ENCODE measurements at regions not wholly inside any gene's neighbourhood (a gene's known extent, or its start where the extent isn't known, plus 50 kb on each side); places are given as distances from the start of the nearest gene placed in this dataset.
A peak's percentile ranks its signal among the peaks of the same experiment; 100 is the strongest.

DNA sequence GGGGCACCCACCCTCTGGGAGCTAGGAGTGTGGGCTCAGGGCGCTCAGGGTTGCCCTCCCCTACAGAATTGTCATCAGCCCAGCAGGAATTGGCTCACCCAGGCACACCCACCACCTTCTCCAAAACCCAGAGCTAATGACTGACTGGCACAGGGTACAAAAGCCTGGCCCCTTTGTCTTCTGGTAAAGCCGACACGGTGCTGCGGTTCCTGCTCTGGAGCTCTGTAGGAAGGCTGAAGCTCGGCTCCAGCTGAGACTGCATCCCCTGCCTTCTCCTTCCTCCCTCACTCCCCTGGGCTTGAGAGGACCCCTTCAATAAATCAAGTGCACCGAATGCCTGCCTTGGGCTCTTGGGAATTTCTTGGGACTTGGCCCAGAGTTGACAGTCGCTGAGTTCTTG, 117.9 kb upstream of the EEPD1 start:
- H3K4me3 ChIP-seq (ENCODE audit: low read depth, low read length), result no peak overlapping the region
- TF ChIP-seq, protein P1, sequence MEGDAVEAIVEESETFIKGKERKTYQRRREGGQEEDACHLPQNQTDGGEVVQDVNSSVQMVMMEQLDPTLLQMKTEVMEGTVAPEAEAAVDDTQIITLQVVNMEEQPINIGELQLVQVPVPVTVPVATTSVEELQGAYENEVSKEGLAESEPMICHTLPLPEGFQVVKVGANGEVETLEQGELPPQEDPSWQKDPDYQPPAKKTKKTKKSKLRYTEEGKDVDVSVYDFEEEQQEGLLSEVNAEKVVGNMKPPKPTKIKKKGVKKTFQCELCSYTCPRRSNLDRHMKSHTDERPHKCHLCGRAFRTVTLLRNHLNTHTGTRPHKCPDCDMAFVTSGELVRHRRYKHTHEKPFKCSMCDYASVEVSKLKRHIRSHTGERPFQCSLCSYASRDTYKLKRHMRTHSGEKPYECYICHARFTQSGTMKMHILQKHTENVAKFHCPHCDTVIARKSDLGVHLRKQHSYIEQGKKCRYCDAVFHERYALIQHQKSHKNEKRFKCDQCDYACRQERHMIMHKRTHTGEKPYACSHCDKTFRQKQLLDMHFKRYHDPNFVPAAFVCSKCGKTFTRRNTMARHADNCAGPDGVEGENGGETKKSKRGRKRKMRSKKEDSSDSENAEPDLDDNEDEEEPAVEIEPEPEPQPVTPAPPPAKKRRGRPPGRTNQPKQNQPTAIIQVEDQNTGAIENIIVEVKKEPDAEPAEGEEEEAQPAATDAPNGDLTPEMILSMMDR (IDR thresholded peaks at IDR 0.05; ENCODE audit: insufficient read depth, low read length), result no peak
- DNase-seq (ENCODE audit: low read depth), result no peak

DNA sequence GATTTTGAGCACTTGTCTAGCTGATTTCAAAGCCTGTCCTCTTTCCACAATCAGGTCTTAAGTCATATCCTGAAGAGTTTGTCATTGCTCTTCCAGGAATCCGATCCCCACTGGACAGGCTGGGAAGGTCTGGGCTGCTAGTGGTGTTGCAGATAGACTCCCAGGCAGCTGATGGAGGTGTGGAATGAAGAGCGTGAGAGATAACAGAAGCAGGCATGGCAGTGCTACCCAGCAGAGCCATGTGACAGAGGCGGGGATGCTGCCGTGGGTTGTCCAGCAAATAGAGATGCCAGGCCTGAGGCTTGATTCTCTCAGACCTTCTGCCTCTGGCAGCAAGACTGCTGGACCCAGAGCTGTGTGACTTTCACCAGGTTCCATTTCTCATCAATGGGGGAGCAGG, 116.5 kb upstream of the EEPD1 start:
- no peak overlapping the region for H3K4me3 ChIP-seq (ENCODE audit: low read depth, low read length)
- TF ChIP-seq, protein P1 (IDR thresholded peaks at IDR 0.05; ENCODE audit: insufficient read depth, low read length), result no peak
- peak; percentile 34 for DNase-seq (ENCODE audit: low read depth)

DNA sequence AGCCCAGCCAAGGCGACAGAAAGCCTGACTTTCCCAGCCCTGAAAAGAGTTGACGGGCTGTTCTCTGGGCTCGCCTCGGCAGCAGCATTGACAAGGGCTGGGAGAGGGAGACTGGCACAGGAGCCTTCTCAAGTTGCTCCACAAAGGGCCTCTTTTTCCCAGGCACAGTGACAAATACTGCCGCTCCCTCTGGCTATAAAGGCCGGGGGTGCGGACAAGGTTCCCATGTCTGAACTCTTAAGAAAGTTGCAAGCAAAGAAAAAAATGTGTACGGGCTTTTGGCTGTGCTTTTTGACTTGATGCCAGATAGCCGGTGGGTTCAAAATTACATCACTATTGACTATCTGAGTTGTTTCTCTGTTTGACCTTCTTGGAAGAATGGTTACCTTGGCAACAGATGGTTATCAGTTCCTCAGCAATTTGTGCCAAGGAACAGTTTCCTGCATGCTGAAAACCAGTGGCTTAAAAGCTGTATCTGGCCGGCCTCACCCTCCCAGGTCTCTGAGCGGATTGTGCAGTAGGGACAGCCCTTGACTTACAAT, 115.9 kb upstream of the EEPD1 start:
- H3K4me3 ChIP-seq (ENCODE audit: low read depth, low read length), result no peak overlapping the region
- peak; percentile 98 for DNase-seq (ENCODE audit: low read depth)
- TF ChIP-seq, protein P1 (IDR thresholded peaks at IDR 0.05; ENCODE audit: insufficient read depth, low read length), result no peak

DNA sequence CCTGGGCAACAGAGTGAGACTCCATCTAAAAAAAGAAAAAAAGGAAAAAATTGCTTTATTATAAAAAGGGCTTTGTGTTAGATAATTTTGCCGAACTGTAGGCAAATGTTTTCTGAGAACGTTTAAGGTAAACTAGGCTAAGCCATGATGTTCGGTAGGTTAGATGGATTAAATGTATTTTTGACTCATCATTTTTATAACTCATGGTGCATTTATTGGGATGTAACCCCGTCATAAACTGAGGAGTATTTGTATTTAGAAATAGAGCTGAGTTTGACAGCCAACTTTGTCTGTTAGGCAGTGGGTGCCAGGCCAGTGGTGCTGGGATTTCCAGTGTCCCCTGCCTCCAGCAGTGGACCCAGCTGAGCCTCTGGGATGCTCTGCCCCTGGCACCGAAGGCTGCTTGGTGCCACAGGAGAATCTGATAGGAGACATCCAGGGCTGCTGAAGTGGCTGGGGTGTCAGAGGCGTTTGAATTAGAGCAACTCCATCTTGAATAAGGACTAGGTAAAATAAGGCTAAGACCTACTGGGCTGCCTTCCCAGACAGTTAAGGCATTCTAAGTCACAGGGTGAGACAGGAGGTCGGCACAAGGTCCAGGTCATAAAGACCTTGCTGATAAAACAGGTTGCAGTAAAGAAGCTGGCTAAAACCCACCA, 114.9 kb upstream of the EEPD1 start:
- no peak overlapping the region for H3K4me3 ChIP-seq (ENCODE audit: low read depth, low read length)
- TF ChIP-seq, protein P1 (IDR thresholded peaks at IDR 0.05; ENCODE audit: insufficient read depth, low read length), result no peak
- no peak for DNase-seq (ENCODE audit: low read depth)

DNA sequence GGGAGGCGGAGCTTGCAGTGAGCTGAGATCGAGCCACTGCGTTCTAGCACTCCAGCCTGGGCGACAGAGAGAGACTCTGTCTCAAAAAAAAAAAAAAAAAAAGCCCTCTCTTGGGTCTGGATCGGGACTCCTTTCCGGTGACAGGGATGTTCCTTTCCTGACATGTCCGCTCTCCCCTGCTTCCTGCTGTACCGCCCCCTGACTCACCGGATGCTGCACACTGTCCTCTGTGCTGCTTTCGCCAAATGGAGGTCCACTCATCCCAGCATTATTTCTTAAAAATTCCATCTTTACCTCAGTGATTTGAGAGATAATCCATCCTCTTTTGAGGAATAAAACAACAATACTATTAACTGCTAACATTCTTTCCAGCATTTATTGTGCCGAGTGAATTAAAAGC, 113.8 kb upstream of the EEPD1 start:
- DNase-seq (ENCODE audit: low read depth), result no peak
- no peak overlapping the region for H3K4me3 ChIP-seq (ENCODE audit: low read depth, low read length)
- TF ChIP-seq, protein P1 (IDR thresholded peaks at IDR 0.05; ENCODE audit: insufficient read depth, low read length), result no peak

DNA sequence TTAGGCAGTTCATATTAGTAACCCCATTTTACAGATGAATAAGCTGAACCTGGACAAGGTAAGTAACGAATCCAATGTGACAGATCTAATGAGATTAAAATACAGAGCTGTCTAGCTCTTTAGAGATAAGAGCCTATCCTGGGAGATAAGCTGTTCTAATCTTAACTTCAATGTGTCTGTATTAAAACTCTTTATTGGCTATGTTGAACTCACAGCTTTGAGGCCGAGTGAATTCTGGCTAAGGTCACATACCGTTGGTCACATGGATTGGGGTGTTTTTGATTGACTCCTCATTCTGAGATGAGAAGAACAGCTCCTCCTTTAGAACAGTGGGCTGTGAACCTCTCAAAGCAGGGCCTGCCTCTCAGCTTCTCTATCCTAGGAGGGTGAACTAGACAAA, 113.4 kb upstream of the EEPD1 start:
- TF ChIP-seq, protein P1 (IDR thresholded peaks at IDR 0.05; ENCODE audit: insufficient read depth, low read length), result no peak
- no peak overlapping the region for H3K4me3 ChIP-seq (ENCODE audit: low read depth, low read length)
- no peak for DNase-seq (ENCODE audit: low read depth)

DNA sequence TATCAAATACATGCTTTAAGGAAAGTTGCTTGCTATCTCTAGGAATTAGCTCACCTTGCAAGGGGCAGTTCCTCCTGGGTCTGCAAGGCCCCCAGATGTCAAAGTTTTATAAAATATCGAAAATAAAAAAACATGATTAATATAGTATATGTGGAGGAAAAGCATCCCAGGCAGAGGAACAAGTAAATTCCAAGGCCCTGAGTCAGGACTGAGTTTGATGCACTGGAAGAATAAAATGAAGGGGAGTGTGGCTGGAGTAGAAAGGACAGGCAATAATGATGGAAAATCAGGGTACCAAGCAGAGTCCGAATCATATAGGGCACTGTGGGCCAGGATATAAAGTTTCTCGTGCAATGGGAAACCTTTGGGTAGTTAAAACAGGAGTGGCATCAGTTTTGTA, 112.4 kb upstream of the EEPD1 start:
- TF ChIP-seq, protein P1 (IDR thresholded peaks at IDR 0.05; ENCODE audit: insufficient read depth, low read length), result no peak
- peak; percentile 72 for DNase-seq (ENCODE audit: low read depth)
- no peak overlapping the region for H3K4me3 ChIP-seq (ENCODE audit: low read depth, low read length)

Measured in fibroblast of the aortic adventitia (primary cell).